Heart left ventricle (tissue), 16 donors: ENCODE measurements at regions not wholly inside any gene's neighbourhood (a gene's known extent, or its start where the extent isn't known, plus 50 kb on each side); places are given as distances from the start of the nearest gene placed in this dataset.

Source experiments
- ATAC-seq, 4 donors: fragments of 200-7000 bp; cut with Tn5 transposase; one replicate each; pipeline ENCODE4 v1.9.1; 2020 to 2022; ENCODE audit warnings: moderate library complexity in 4 of 4, mild to moderate bottlenecking in 3 of 4, moderate number of reproducible peaks in 1 of 4
- DNase-seq, 5 donors: peaks; one replicate each; pipeline ENCODE4 v3.0.0-alpha.2; 2020
- H3K27ac ChIP-seq, 12 donors: fragments of 200-600 bp; sonication (generic) in 4 of 12; one replicate each; pipeline versions ENCODE4 v1.5.0 to v1.8.0; 2016 to 2022; ENCODE audit warnings: mild to moderate bottlenecking in 2 of 12
- H3K27me3 ChIP-seq, 9 donors: fragments of 200-600 bp; sonication (generic) in 2 of 9; one replicate each; pipeline versions ENCODE4 v1.5.1 to v1.8.0; 2016 to 2022; ENCODE audit warnings: mild to moderate bottlenecking in 3 of 9
- H3K36me3 ChIP-seq, 9 donors: fragments of 200-600 bp; sonication (generic) in 2 of 9; one replicate each; pipeline versions ENCODE4 v1.5.0 to v1.8.0; 2018 to 2022; ENCODE audit warnings: mild to moderate bottlenecking in 2 of 9
- H3K4me1 ChIP-seq, 12 donors: fragments of 200-600 bp; sonication (generic) in 4 of 12; one replicate each; pipeline versions ENCODE4 v1.5.0 to v1.8.0; 2016 to 2022; ENCODE audit warnings: mild to moderate bottlenecking in 3 of 12
- H3K4me3 ChIP-seq, 12 donors: fragments of 200-600 bp; sonication (generic) in 4 of 12; one replicate each; pipeline versions ENCODE4 v1.5.0 to v1.8.0; 2017 to 2022; ENCODE audit warnings: mild to moderate bottlenecking in 9 of 12, moderate library complexity in 4 of 12
- H3K9me3 ChIP-seq, 12 donors: fragments of 200-600 bp; sonication (generic) in 4 of 12; one replicate each; pipeline versions ENCODE4 v1.5.0 to v1.8.0; 2016 to 2022; ENCODE audit warnings: mild to moderate bottlenecking in 1 of 12
- POLR2A ChIP-seq, 2 donors: fragments of 450-650 bp; IDR thresholded peaks; one replicate each; pipeline ENCODE4 v1.6.1; 2017; ENCODE audit warnings: antibody characterized with exemption in 2 of 2, mild to moderate bottlenecking in 2 of 2, moderate library complexity in 2 of 2
- WGBS, 4 donors: extraction: QIAGEN DNeasy Blood & Tissue Kit in 2 of 4; methylation state at CpG; one replicate each; pipeline versions ENCODE4 v1.1.5 to v1.1.7; 2013 to 2018; 5-methylcytosine and 5-hydroxymethylcytosine counted together
- intact Hi-C, 10 donors: fragments of 100-400 bp; cut with DNase I; formaldehyde crosslinking; loops; one replicate each; pipeline versions ENCODE4 v1.11.1 to v1.14.2; 2022
- TF ChIP-seq, protein P1 (sequence below), 12 donors: fragments of 200-600 bp; sonication (generic) in 4 of 12; IDR thresholded peaks; one replicate each; pipeline versions ENCODE4 v1.5.0 to v1.8.0; 2018 to 2022; ENCODE audit warnings: antibody characterized with exemption in 12 of 12, mild to moderate bottlenecking in 5 of 12
- donor health status: ischemic (EF 13 %, LVEDD 7.1; RV severe dilation, severe dysfunction).
- donor health status: healthy with polysubstance abuse.
- donor health status: DM: no; HTN: yes; CAD: no.
- donor health status: DM: no; HTN: no; CAD: no.
- donor health status: ischemic (EF 25% LVEDD 6.9; RV normal size, moderate dysfunction).
- donor health status: ischemic (EF 25% LVEDD 5.7; RV mildly dilated, moderate dysfunction).
- donor health status: healthy.
- donor health status: DM: yes; HTN: yes; CAD: no.
- donor health status: ischemic (EF 35%, LVEDD 5.7; RV mildly dilated, moderate dysfunction).
- donor health status: nonischemic (EF 11% LVEDD 7.7; RV severe dilation, severe dysfunction).
- donor health status: DM: yes; HTN: yes; CAD: no.
- donor health status: PGD.
- donor health status: ischemic (EF 29% LVEDD 5.4; RV normal size, mild dysfunction).
- donor health status: nonischemic (EF 23%, LVEDD 6.1; RV moderate dilation, normal function).

DNA sequence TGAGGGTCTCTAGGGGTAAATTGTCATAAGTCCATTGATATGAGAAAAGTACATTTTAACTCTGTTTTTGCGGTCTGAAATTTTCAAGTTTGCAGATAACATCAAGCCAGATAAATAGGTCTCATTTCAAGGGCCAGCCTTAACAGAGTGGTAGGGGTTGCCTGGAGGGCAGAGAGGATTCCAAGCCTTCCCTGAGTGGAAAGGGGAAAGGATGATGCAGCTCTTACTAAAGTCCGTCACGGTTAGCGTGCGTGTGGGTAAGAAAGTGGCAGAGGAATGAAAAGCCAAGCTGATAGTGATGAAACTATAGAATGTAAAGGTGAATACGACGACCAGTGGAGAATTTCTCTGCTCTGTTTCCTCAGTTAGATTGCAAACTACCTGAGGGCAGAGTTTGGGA lies 71.6 kb downstream of the ADRA2A start:
- H3K4me1 ChIP-seq, result no peaks in the 10 kb centered on the region
- H3K27ac ChIP-seq, result no peak overlapping the region
- H3K9me3 ChIP-seq, result no peaks in the 10 kb centered on the region
- WGBS, 4 donors, result 79 to 89% (median 83%) methylated on average over 7 of the region's 7 CpGs
- ATAC-seq (no peak), DNase-seq (no peak)
- TF ChIP-seq, protein P1, sequence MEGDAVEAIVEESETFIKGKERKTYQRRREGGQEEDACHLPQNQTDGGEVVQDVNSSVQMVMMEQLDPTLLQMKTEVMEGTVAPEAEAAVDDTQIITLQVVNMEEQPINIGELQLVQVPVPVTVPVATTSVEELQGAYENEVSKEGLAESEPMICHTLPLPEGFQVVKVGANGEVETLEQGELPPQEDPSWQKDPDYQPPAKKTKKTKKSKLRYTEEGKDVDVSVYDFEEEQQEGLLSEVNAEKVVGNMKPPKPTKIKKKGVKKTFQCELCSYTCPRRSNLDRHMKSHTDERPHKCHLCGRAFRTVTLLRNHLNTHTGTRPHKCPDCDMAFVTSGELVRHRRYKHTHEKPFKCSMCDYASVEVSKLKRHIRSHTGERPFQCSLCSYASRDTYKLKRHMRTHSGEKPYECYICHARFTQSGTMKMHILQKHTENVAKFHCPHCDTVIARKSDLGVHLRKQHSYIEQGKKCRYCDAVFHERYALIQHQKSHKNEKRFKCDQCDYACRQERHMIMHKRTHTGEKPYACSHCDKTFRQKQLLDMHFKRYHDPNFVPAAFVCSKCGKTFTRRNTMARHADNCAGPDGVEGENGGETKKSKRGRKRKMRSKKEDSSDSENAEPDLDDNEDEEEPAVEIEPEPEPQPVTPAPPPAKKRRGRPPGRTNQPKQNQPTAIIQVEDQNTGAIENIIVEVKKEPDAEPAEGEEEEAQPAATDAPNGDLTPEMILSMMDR (IDR thresholded peaks at IDR 0.05), result no peak
- TF ChIP-seq POLR2A (IDR thresholded peaks at IDR 0.05), result no peak
- H3K27me3 ChIP-seq, result peaks cover 0 to 4% (median 0%) of the 10 kb centered on the region in 9 donors
- H3K4me3 ChIP-seq, result no peak overlapping the region
- intact Hi-C loops, result no loop called here
- no peaks in the 10 kb centered on the region for H3K36me3 ChIP-seq

DNA sequence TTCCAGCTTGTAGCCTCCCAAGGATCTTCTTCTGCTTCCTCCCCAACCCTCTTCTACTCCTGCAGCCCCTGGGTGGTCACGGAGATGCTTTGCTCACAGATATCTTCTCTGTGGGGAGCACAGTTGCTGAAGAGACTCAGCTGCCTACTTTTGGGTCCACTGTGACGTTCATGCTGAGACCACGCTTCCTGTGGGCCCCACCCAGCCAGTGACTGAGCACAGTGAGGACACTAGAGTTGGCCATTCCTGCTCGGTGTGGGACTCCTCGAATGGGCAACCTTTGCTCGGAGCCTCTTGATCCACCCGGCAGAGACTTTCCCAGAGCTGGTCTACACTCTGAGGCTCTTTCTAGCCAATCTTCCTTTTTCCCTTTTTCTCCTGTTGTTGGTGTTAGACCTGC lies 73.9 kb downstream of the ADRA2A start:
- Histone ChIP-seq H3K27ac (no peak overlapping the region), H3K4me1 (no peaks in the 10 kb centered on the region), H3K9me3 (no peaks in the 10 kb centered on the region), H3K36me3 (no peaks in the 10 kb centered on the region), H3K4me3 (no peak overlapping the region), H3K27me3 (peaks cover 0 to 9% (median 0%) of the 10 kb centered on the region in 9 donors)
- intact Hi-C loops, result no loop called here
- 76 to 86% (median 81%) methylated on average over 7 of the region's 7 CpGs for WGBS, 4 donors
- TF ChIP-seq, protein P1 (IDR thresholded peaks at IDR 0.05), result no peak
- no peak for TF ChIP-seq POLR2A (IDR thresholded peaks at IDR 0.05)
- no peak for DNase-seq
- ATAC-seq, result no peak

- intact Hi-C loops, result no loop called here
- 75 to 79% (median 77%) methylated on average over 14 of the region's 14 CpGs for WGBS, 4 donors
- no peaks in the 10 kb centered on the region for H3K4me1 ChIP-seq
- no peak overlapping the region for H3K27ac ChIP-seq
- no peak for ATAC-seq
- no peaks in the 10 kb centered on the region for H3K36me3 ChIP-seq
- no peak for DNase-seq
- H3K9me3 ChIP-seq, result no peaks in the 10 kb centered on the region
- H3K27me3 ChIP-seq, result peaks cover 0 to 15% (median 0%) of the 10 kb centered on the region in 9 donors
- no peak overlapping the region for H3K4me3 ChIP-seq
- TF ChIP-seq, protein P1 (IDR thresholded peaks at IDR 0.05), result no peak
- no peak for TF ChIP-seq POLR2A (IDR thresholded peaks at IDR 0.05)
Observed at GRCh38 chr10:111151595-111152307, 74.9 kb downstream of the ADRA2A start.

DNA sequence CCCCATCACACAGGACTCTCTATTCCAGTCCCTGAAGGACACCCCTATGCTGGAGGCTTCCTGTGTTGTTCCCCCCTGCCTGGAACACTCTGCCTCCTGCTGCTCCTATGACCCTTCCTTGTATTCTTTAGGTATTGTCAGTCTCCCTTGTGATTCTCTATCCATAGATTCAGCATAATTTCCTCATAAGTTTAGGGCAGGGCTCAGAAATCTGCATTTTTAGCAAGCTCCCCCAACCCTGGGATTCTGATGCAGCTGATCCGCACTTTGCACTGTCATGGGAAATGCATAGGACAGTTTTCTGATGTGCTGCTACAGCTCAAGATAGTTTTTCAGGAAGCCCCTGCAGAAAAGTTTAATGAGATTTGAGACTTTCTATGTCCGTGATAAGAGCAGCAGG lies 79.9 kb downstream of the ADRA2A start:
- Histone ChIP-seq H3K9me3 (no peaks in the 10 kb centered on the region), H3K4me3 (no peak overlapping the region), H3K27me3 (peaks cover 0 to 19% (median 0%) of the 10 kb centered on the region in 9 donors), H3K4me1 (no peaks in the 10 kb centered on the region), H3K36me3 (no peaks in the 10 kb centered on the region), H3K27ac (no peak overlapping the region)
- ATAC-seq, result no peak
- DNase-seq, result no peak
- TF ChIP-seq POLR2A (IDR thresholded peaks at IDR 0.05), result no peak
- TF ChIP-seq, protein P1 (IDR thresholded peaks at IDR 0.05), result no peak
- intact Hi-C loops, result no loop called here
- 79 to 83% (median 81%) methylated on average over 2 of the region's 2 CpGs for WGBS, 4 donors
